Peyer's patch (tissue), 4 donors: ENCODE measurements at regions not wholly inside any gene's neighbourhood (a gene's known extent, or its start where the extent isn't known, plus 50 kb on each side); places are given as distances from the start of the nearest gene placed in this dataset.
A peak's percentile ranks its signal among the peaks of the same experiment; 100 is the strongest.

Experiments used
- DNase-seq, 3 donors: peaks; one replicate each; pipeline ENCODE4 v3.0.0-alpha.2; 2017 to 2019
- H3K27ac ChIP-seq, 4 donors: fragments of 200-600 bp; sonication (generic); one replicate each; pipeline ENCODE4 v1.5.1; 2016 to 2019
- H3K27me3 ChIP-seq, 2 donors: fragments of 200-600 bp; sonication (generic); one replicate each; pipeline ENCODE4 v1.5.1; 2019
- H3K36me3 ChIP-seq, 3 donors: fragments of 200-600 bp; sonication (generic); one replicate each; pipeline ENCODE4 v1.5.1; 2016 to 2019
- H3K4me1 ChIP-seq, 4 donors: fragments of 200-600 bp; sonication (generic); one replicate each; pipeline ENCODE4 v1.5.1; 2016 to 2019
- H3K4me3 ChIP-seq, 4 donors: fragments of 200-600 bp; sonication (generic); 1 replicate in 3 of 4; 2 replicates in 1 of 4; pipeline ENCODE4 v1.5.1; 2016 to 2019; ENCODE audit warnings: mild to moderate bottlenecking in 1 of 4
- H3K9me3 ChIP-seq, 4 donors: fragments of 200-600 bp; sonication (generic); one replicate each; pipeline ENCODE4 v1.5.1; 2016 to 2019; ENCODE audit warnings: mild to moderate bottlenecking in 1 of 4
- POLR2A ChIP-seq, 2 donors: fragments of 450-650 bp; IDR thresholded peaks; one replicate each; pipeline ENCODE4 v1.5.1; 2017; ENCODE audit warnings: antibody characterized with exemption in 2 of 2, mild to moderate bottlenecking in 2 of 2, moderate library complexity in 2 of 2
- TF ChIP-seq, protein P1 (sequence below), 6 experiments: fragments of 450-650 bp in 4 of 6; fragments of 200-600 bp in 2 of 6; sonication (generic) in 1 of 6; IDR thresholded peaks; one replicate each; pipeline ENCODE4 v1.5.1; 2017 to 2019; ENCODE audit warnings: antibody characterized with exemption in 6 of 6, mild to moderate bottlenecking in 3 of 6, moderate library complexity in 1 of 6

GRCh38 chr5:39503155-39503554, 78.4 kb upstream of the DAB2 start:
- H3K27ac ChIP-seq, result no peak overlapping the region
- H3K4me3 ChIP-seq, result no peak overlapping the region
- DNase-seq, result peak in 1 of 3 donors; percentile 63
- no peaks in the 10 kb centered on the region for H3K36me3 ChIP-seq
- no peaks in the 10 kb centered on the region for H3K27me3 ChIP-seq
- TF ChIP-seq POLR2A (IDR thresholded peaks at IDR 0.05), result no peak
- TF ChIP-seq, protein P1, sequence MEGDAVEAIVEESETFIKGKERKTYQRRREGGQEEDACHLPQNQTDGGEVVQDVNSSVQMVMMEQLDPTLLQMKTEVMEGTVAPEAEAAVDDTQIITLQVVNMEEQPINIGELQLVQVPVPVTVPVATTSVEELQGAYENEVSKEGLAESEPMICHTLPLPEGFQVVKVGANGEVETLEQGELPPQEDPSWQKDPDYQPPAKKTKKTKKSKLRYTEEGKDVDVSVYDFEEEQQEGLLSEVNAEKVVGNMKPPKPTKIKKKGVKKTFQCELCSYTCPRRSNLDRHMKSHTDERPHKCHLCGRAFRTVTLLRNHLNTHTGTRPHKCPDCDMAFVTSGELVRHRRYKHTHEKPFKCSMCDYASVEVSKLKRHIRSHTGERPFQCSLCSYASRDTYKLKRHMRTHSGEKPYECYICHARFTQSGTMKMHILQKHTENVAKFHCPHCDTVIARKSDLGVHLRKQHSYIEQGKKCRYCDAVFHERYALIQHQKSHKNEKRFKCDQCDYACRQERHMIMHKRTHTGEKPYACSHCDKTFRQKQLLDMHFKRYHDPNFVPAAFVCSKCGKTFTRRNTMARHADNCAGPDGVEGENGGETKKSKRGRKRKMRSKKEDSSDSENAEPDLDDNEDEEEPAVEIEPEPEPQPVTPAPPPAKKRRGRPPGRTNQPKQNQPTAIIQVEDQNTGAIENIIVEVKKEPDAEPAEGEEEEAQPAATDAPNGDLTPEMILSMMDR (IDR thresholded peaks at IDR 0.05), result no peak
- no peaks in the 10 kb centered on the region for H3K9me3 ChIP-seq
- H3K4me1 ChIP-seq, result no peaks in the 10 kb centered on the region

DNA sequence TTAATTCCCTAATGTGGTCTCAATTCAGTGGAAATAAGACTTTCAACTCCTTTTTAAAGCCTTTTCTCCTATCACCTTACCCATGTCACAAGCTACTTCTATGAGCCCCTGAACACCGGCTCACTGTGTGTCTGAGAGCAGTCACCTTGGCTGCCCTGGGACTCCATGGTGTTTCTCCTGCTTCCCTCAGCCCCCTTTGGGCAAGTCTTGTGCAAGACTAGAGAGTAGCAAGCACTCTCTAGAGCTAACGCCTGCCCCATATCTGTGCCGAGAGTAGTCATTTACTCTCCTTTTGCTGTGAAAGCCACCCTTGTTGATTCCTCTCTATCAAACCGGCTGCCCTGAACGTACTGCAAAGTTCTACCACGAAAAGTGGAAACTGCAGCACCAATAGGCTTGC, 77.9 kb upstream of the DAB2 start:
- Histone ChIP-seq H3K4me1 (no peaks in the 10 kb centered on the region), H3K36me3 (no peaks in the 10 kb centered on the region), H3K27me3 (no peaks in the 10 kb centered on the region), H3K4me3 (no peak overlapping the region), H3K27ac (peak overlapping the region in 3 of 4 donors; percentile 3 to 33 (median 32)), H3K9me3 (no peaks in the 10 kb centered on the region)
- DNase-seq, result no peak
- TF ChIP-seq, protein P1 (IDR thresholded peaks at IDR 0.05), result no peak
- TF ChIP-seq POLR2A (IDR thresholded peaks at IDR 0.05), result no peak

- peak overlapping the region in 1 of 4 donors; percentile 33 for H3K27ac ChIP-seq
- H3K4me3 ChIP-seq, result no peak overlapping the region
- H3K27me3 ChIP-seq, result no peaks in the 10 kb centered on the region
- TF ChIP-seq POLR2A (IDR thresholded peaks at IDR 0.05), result no peak
- no peaks in the 10 kb centered on the region for H3K36me3 ChIP-seq
- no peaks in the 10 kb centered on the region for H3K9me3 ChIP-seq
- H3K4me1 ChIP-seq, result no peaks in the 10 kb centered on the region
- no peak for DNase-seq
Observed at GRCh38 chr5:39501397-39501796, 76.6 kb upstream of the DAB2 start.

DNA sequence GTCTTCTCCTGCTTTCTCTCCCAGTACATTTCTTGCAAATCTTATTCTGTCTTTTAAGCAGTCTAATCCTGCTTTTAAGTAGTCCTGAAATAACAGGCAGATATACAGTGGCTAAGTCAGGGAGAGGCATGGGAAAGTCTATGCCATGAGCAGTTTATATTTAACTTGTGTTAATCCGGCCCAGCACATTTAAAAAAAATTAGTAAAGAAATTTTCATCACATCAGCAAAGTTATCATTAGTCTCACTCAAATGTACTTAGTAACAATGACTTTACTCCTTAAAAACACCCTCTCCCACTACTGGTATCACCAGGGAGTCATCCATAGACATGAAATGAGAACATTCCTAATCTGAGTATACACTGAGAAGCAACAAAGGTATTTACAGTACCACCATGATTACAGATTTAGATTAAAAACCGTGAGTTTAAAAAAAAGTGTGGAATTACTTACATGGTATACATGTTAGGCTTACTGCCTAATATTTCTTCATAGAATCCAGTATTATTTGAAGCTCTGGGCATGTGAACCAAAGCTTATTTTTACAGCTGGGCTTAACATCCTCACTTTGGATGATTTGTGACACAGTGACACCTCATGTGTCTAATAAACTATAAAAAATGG, 75.9 kb upstream of the DAB2 start:
- no peak for DNase-seq
- Histone ChIP-seq H3K4me3 (no peak overlapping the region), H3K36me3 (no peaks in the 10 kb centered on the region), H3K27ac (no peak overlapping the region), H3K27me3 (no peaks in the 10 kb centered on the region), H3K4me1 (no peaks in the 10 kb centered on the region), H3K9me3 (no peaks in the 10 kb centered on the region)
- TF ChIP-seq POLR2A (IDR thresholded peaks at IDR 0.05), result no peak
- TF ChIP-seq, protein P1 (IDR thresholded peaks at IDR 0.05), result no peak

DNA sequence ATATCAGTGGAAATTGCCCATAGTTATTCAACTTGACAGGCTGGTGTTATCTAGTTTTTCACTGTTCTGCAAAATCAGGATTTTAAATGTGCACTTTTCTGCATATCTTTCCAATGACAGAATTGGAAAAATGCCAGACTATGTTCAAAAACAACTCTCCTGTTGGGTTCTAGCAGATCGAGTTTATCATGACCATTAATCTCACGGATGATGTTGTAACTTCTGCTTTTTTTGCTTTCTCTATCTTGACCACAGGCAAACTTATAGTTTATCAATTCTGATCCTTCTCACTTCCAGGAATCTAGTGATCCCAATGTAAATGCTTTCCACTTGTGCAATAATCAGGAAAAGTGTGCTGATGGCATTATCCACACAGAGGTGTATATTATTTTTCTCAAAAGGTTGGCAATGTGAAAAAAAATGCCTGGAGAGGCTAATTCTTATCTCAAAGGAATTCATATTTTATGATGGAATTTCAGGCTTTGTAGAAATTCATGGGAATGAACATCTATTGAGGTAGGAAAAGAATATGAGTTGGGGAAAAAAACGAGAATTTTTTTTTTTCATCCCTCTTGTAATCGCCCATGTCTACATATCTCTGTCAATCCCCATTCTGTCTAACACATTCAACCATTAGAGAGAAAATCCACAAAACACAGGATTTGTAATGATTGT, 73.6 kb upstream of the DAB2 start:
- Histone ChIP-seq H3K9me3 (no peaks in the 10 kb centered on the region), H3K27ac (no peak overlapping the region), H3K4me1 (no peaks in the 10 kb centered on the region), H3K27me3 (no peaks in the 10 kb centered on the region), H3K4me3 (no peak overlapping the region), H3K36me3 (no peaks in the 10 kb centered on the region)
- TF ChIP-seq POLR2A (IDR thresholded peaks at IDR 0.05), result no peak
- TF ChIP-seq, protein P1 (IDR thresholded peaks at IDR 0.05), result no peak
- no peak for DNase-seq

DNA sequence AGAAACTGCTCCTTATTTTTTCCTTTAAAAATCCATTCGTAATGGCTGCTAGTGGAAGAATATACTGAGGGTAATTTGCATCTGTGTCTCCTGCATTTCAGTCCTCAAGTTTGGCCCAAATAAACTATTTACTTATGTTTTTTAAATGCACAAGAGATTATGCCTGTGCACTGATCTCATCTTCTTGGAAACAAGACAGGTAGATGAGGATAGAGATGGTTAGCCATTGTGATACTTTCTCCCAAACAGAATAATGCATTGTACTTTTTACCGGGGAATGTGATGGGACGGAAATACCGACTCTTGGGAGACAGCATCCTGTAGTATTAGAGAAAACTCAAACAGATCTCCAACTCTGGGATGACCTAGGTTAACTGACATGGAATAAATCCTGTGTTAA, 72.5 kb upstream of the DAB2 start:
- Histone ChIP-seq H3K27ac (no peak overlapping the region), H3K36me3 (no peaks in the 10 kb centered on the region), H3K4me1 (no peaks in the 10 kb centered on the region), H3K4me3 (no peak overlapping the region), H3K9me3 (no peaks in the 10 kb centered on the region), H3K27me3 (no peaks in the 10 kb centered on the region)
- no peak for DNase-seq
- TF ChIP-seq, protein P1 (IDR thresholded peaks at IDR 0.05), result no peak
- no peak for TF ChIP-seq POLR2A (IDR thresholded peaks at IDR 0.05)
